CD1c-positive myeloid dendritic cell (primary cell): ENCODE measurements at regions not wholly inside any gene's neighbourhood (a gene's known extent, or its start where the extent isn't known, plus 50 kb on each side); places are given as distances from the start of the nearest gene placed in this dataset.

ENCODE experiments used
- DNase-seq: peaks from one replicate; pipeline ENCODE4 v3.0.0-alpha.2; 2016; ENCODE audit errors: extremely low spot score

DNA sequence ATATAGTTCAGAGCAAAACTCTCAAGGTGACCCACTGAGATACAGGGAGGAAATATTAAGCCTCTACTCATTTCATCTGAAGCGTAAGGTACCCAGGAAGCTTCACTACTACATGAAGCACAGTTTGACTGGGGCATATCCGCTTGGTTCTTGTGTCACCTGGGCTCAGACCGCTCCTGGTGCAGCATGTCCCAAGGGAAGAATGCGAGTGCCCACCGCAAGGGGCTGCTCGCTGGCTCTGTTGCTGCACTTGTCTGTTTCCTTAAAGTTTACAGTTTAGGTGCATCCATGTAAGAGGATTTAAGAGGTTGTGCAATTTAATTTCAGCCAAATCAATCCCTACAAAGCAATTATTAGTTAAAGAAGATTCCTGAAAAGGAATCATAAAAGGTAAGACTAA is 507.8 kb downstream of the FBXO15 start:
- DNase-seq = no peak

DNA sequence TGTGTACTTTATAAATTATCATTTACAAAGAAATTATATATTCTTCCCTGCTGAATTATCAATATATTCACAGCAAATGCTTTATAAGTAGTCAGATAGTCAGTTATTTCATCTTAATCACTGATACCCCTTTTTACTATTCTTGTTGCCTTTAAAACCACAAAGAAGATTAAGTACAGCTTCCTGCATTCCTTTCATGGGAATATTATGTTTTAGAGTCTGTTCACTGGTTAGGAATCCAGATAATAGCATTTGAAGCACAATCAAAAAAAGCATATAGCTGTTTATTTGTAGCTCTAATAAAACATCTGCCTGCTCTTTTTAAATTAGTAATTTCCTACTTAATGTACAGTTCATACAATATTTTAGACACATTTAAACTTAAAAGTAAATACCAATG is 508.9 kb downstream of the FBXO15 start:
- DNase-seq = no peak

DNA sequence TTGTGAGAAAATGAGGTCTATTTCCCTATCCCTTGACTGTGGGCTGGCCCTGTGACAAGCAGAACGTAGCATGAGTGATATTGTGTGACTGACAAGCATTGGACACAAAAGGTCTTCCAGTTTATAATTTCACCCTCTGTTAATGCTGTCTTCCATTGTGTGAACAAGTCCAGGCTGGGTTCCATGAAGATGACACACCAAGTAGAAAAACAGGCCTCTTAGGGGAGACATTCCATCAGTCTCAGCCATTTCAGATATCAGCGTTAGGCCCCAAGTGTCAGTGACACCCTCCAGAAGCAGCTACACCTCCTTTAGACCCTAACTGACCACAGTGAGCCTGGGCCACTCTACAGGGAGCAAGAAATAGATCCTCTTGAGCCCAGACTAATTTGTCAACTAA is 511.3 kb downstream of the FBXO15 start:
- no peak for DNase-seq

GRCh38 chr18:73626859-73627258 is 520.8 kb downstream of the FBXO15 start:
- no peak for DNase-seq

- DNase-seq = no peak
Measured at GRCh38 chr18:73626221-73626620, 521.4 kb downstream of the FBXO15 start.

DNA sequence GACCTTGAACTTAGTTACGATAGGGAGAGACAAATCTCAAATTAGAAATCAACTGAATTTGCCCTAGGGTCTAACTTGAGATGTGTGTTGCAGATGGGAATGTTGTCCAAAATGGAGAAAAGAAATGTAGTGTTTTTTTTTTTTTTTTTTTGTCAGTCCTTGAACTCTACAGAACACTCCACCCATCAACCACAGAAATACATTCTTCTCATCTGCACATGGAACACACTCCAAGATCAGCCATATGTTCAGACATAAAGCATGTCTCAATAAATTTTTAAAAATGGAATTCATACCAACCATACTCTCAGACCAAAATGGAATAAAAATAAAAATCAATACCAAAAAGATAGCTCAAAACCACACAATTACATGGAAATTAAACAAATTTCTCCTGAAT is 526.5 kb downstream of the FBXO15 start:
- DNase-seq = no peak

- DNase-seq = no peak
Measured at GRCh38 chr18:73617981-73618380, 529.7 kb downstream of the FBXO15 start.

- DNase-seq = no peak
Measured at GRCh38 chr18:73615506-73615905, 532.1 kb downstream of the FBXO15 start.

GRCh38 chr18:73614812-73615211 is 532.8 kb downstream of the FBXO15 start:
- no peak for DNase-seq

DNA sequence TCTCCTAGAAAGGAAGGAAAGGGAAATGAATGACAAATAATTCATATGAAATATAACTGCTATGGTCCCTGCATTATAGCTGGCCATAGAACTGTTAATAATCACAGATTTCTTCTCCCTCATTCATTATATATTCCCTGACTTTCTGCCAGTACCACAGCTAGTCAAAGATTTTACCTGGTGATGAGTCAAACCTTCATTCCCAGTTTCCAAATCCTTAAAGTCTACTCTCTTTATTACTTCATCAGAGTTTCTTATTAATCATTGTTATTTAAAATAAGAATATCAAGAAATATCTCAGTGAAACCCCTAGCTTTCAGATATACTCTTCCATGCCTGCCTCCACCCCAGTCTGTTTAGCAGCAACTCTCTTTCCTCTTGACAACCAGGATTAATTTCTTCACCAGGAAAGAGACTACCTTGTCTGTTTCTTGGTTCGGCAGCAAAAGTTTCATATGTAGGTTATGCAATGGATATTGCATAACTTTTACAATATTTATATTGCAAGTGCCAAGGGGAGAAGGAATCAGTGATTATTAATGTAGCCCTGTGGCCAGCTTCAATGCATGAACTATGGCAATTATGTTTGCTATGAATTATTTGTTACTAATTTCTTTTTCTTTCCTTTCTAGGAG is 533.8 kb downstream of the FBXO15 start:
- DNase-seq = no peak

DNA sequence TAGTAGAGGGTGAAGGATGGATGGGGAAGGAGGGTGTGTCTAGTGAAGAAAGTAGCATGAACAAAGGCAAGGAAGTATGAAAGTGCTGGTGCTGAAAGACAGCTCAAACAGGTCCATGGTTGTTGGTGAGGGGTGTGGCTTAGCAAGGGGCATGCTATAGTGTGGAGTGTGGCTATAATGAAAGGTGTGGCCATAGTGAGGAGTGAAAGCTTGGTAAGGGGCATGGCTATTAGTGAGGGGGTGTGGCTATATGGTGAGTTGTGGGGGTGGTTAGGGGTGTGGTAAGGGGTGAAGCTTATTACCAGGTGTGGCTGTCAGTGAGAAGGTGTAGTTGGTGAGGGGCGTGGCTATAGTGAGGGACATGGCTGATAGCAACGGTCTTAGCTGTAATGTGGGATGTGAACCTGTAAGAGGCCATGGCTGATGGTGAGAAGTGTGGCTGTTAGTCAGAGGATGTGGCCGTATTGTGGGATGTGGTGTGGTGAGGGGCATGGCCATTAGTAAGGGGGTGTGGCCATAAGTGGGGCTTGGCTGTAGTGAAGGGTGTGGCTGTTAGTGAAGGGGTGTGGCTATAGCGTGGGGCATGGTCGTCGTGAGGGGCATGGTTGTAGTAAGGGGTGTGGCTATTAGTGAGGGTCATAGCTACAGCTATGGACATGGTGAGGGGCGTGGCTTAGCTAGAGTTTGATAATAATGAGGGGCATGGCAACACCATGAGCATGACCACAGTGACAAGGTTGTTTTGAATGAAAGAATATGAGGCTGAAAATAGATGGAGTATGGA is 549.6 kb downstream of the FBXO15 start:
- DNase-seq = no peak

DNA sequence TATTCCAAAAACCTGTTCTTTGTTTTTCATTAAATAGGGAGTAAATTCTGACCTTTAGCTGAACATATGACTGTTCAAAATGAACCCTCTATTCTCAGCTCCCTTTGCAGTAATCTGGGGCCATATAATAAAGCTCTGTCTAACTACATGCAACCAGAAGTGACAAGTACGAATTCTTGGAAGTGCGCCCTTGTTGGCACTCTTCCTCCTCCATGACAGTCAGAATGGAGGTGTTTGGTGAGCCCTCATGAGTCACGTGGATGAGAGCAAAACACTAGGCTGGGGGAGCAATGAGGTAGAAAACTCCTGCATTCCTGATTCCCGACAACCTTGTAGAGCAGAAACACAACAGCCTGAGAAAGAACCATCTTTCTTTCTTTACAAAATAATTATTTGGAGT is 552.9 kb downstream of the FBXO15 start:
- DNase-seq = no peak

- no peak for DNase-seq
Measured at GRCh38 chr18:73593207-73593606, 554.4 kb downstream of the FBXO15 start.

DNA sequence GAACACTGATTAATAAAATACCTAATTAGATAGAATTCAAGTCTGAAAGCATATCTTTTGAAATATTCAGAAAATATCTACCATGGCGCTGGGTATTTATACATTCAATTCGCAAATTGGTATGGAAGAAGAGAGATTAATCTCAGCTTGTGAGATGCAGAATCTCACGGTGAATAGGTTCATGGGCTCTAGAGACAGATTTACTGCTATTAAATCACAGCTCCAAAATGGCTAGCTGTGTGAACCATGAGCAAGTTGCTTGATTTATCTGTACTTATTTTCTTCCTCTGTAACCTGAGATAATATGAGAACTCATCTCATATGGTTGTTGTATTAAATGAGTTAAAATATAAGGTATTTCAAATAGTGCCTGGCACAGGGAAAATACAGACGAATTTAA is 556.7 kb downstream of the FBXO15 start:
- DNase-seq = no peak

- no peak for DNase-seq
Measured at GRCh38 chr18:73579698-73580097, 567.9 kb downstream of the FBXO15 start.

DNA sequence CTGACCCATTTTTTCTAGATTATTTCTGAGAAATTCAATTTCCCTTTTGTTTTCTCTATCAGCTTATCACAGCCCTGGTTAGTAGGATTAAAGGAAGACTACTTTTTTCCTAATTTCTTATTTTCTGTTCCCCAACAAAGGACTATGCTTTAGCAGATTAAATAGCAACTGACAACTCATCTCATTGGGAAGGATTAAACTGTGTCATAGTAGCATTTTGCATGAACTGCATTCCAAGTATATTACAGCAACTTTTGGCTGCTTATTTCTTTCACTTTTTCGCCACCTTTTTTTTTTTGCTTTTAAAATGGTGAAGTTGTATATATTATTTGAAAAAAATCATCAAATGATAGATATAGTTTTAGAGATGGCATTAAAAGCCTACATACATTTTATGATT is 570.3 kb downstream of the FBXO15 start:
- DNase-seq = no peak

GRCh38 chr18:73563901-73564472 is 583.6 kb downstream of the FBXO15 start:
- no peak for DNase-seq

- DNase-seq = no peak
Measured at GRCh38 chr18:73563345-73563744, 584.3 kb downstream of the FBXO15 start.

DNA sequence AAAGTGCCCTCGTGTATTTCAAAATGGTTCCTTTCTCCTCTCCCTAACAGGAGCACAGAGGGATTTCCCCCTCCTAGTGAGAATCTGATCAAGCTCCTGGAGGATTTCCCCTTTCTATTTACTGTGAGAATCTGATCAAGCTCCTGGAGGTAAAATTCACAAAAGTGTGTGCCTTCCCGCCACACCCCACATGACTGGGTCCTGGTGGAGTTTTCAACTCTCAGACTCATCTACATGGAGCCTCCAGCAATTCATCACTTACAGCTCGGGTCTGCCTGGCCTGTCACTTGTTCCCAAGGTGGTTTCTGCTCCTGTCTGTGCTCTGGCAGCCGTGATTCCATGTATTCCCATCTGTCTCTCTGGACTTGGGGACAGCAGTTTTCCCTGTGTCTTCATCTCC is 590.7 kb downstream of the FBXO15 start:
- no peak for DNase-seq

DNA sequence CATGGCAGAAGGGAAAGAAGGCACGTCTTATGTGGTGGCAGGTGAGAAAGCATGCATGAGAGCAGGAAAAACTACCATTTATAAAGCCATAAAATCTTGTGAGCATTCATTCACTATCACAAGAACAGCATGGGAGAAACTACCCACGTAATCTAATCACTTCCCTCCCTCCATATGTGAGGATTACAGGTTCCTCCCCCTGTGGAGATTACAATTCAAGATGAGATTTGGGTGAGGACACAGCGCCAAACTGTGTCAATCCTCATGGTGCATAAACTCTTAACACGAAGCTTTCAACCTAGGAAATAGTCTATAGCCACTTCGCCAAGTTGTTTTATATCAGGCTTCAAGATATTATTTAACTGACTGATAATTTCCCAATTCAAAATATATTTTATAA is 595.5 kb downstream of the FBXO15 start:
- no peak for DNase-seq

DNA sequence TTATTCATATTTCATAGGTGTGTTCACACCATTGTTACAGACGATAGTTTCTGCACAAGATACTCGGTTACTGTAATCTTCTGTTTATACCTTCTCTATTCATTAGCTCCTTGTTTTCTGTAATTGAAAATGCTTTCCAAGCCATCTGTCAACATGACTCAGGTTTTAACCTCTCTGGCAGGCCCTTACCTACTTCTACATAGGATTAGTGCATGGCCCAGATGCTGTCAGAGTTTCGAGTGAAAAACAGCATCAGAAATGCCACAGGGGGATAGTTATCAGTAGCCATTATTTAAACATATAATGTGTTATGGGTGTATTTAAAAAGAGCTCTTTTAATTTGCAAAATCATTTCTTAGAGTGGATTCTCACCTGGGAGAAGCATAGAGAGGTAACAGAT is 596.4 kb downstream of the FBXO15 start:
- no peak for DNase-seq

DNA sequence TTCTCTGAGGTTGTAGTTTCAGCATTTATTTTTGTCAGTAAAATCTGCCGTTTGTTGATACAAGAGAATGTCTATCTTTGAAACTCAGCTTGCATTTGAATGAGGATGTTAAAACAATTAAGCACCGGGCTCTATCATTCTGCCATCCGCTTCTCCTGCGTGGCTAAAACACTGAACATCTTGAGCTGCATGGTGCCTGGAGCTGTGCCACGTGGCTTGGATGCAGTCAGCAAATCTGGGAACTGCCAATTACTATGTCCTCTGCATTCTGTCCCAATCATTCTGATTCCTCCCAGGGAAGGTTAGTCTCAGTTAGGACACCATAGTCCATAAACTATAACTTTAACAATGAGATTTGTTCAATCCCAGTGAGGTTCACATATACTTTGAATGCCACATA is 598.4 kb downstream of the FBXO15 start:
- DNase-seq = no peak

DNA sequence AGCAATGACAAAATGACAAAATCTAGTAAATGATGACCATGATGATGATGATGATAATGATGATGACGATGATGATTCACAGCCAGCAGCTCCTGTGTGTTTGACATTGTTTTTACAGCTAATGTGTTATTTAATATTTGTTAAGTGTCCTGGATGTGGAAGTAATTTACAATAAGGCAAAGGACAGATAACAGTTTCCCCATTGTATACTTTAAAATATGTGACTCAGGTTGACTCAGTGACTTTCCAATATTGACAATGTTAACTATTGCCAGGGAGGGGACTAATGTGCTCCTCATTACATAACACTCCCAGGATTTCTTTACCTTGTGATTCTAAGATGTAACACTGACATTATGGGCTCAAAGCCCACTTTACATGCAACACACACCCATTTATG is 602.2 kb downstream of the FBXO15 start:
- no peak for DNase-seq
